ENCODE measurements at regions not wholly inside any gene's neighbourhood (a gene's known extent, or its start where the extent isn't known, plus 50 kb on each side); places are given as distances from the start of the nearest gene placed in this dataset.

DNA sequence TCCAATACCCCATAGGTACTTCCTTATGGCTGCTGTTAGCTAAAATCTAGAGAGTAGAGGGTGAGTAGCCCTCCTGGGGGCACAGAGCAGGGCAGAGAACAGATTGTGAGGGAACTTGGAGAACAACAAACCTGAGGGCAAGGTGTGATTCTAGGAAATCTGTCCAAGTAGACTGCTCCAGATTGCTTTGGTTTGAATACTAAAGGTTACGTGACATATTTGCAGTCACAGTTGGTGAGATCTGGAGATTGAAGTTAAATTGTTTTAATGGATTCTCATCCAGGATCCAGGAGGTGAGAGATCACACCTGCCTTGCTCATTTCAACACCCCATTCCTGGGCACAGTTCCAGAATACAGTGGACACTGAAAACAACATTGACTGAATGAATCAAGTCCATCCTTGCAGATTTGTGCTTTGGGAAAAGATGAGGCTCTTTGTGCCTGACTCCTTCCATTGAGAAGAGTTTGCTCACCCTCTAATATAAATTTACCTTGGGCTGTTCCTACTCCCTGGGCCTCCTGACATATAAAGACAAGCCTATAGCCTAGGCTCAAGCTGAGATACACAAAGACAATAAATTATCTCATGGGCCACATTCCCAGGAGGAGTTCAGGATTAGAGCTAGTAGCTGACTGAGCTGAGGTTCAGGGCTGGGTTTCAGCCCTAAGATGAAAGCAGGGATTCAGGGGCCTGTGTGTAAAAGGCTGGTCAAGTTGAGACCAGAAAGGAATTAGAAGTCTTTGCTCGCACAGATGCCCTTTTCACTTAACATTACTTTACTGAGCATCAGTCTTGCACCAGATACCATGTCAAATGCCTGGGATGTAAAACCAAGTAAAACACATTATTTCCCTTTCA, 400.9 kb upstream of the MCTP2 start (continued):
- no peak for TF ChIP-seq HDAC2 (IDR thresholded peaks at IDR 0.05; ENCODE audit: borderline replicate concordance in 1 of 2, low read depth in 2 of 2, low read length in 2 of 2)
- no peak for TF ChIP-seq SP4 (IDR thresholded peaks at IDR 0.05; ENCODE audit: low read length)
- TF ChIP-seq SIRT6 (IDR thresholded peaks at IDR 0.05; ENCODE audit: low read length) = no peak
- TF ChIP-seq SP1 (IDR thresholded peaks at IDR 0.05; ENCODE audit: low read depth, low read length) = no peak

Data from H1 (cell line).